B cell (primary cell): ENCODE measurements at regions not wholly inside any gene's neighbourhood (a gene's known extent, or its start where the extent isn't known, plus 50 kb on each side); places are given as distances from the start of the nearest gene placed in this dataset.

Experiments
- ATAC-seq: fragments of 200-7000 bp; cut with Tn5 transposase; one replicate; pipeline ENCODE4 v1.10.0; 2021; ENCODE audit warnings: low read depth, mild to moderate bottlenecking, moderate number of reproducible peaks, moderate library complexity
- CTCF ChIA-PET: fragments of 350-600 bp; sonication (Branson Sonifier 250); formaldehyde crosslinking; loops from one replicate; lab custom pipeline; 2021; ENCODE audit warnings: antibody characterized with exemption, inconsistent platforms; lab: Charles Lee
- POLR2A ChIA-PET: fragments of 350-600 bp; sonication (Branson Sonifier 250); formaldehyde crosslinking; loops from one replicate; lab custom pipeline; 2021; ENCODE audit warnings: antibody characterized with exemption; lab: Charles Lee
- DNase-seq: peaks from one replicate; pipeline ENCODE4 v3.0.0; 2013
- H2AFZ ChIP-seq: 2 replicates; pipeline ENCODE4 v1.6.1; 2012; ENCODE audit warnings: mild to moderate bottlenecking, low read depth, low read length; ENCODE audit not compliant: insufficient read depth, poor library complexity, severe bottlenecking
- H3K27ac ChIP-seq, 2 donors: 1 replicate in 1 of 2; 2 replicates in 1 of 2; pipeline ENCODE4 v1.5.1; 2012 to 2013; ENCODE audit warnings: low read length in 2 of 2, mild to moderate bottlenecking in 2 of 2, moderate library complexity in 1 of 2
- H3K27me3 ChIP-seq, 4 experiments: fragments of 200-600 bp in 1 of 4; sonication (generic) in 1 of 4; replicated peaks in 1 of 4; 1 replicate in 2 of 4; 2 replicates in 2 of 4; pipeline versions ENCODE4 v1.6.1 to v1.7.0; 2013 to 2016; ENCODE audit warnings: low read length in 3 of 4, mild to moderate bottlenecking in 2 of 4, mixed read lengths in 1 of 4, moderate library complexity in 1 of 4; ENCODE audit not compliant: insufficient read depth in 4 of 4, control insufficient read depth in 3 of 4; ENCODE audit errors: control extremely low read depth in 1 of 4
- H3K36me3 ChIP-seq, 2 experiments: replicated peaks in 1 of 2; 1 replicate in 1 of 2; 2 replicates in 1 of 2; pipeline versions ENCODE4 v1.6.1 to v1.7.1; 2013; ENCODE audit warnings: low read length in 1 of 2; ENCODE audit not compliant: insufficient read depth in 2 of 2, control insufficient read depth in 1 of 2; ENCODE audit errors: control extremely low read depth in 1 of 2, extremely low read depth in 1 of 2
- H3K4me1 ChIP-seq, 2 donors: fragments of 200-600 bp in 1 of 2; sonication (generic) in 1 of 2; 1 replicate in 1 of 2; 2 replicates in 1 of 2; pipeline versions ENCODE4 v1.5.1 to v1.6.1; 2013 to 2017; ENCODE audit warnings: low read length in 2 of 2; ENCODE audit not compliant: control insufficient read depth in 2 of 2, insufficient read depth in 2 of 2
- H3K4me2 ChIP-seq: replicated peaks from 2 replicates; pipeline ENCODE3; 2012; ENCODE audit warnings: mild to moderate bottlenecking, low read depth, low read length; ENCODE audit not compliant: poor library complexity, severe bottlenecking
- H3K4me3 ChIP-seq, 5 experiments: fragments of 200-600 bp in 1 of 5; sonication (generic) in 1 of 5; 1 replicate in 3 of 5; 2 replicates in 2 of 5; pipeline versions ENCODE4 v1.5.1 to v1.7.0; 2011 to 2016; ENCODE audit warnings: low read length in 4 of 5, mild to moderate bottlenecking in 4 of 5, low read depth in 2 of 5, control low read depth in 1 of 5, moderate library complexity in 1 of 5; ENCODE audit not compliant: insufficient read depth in 1 of 5; ENCODE audit errors: control extremely low read depth in 1 of 5, extremely low read depth in 1 of 5
- H3K79me2 ChIP-seq: fragments of 200-600 bp; sonication (generic); one replicate; pipeline ENCODE4 v1.6.0; 2016; ENCODE audit warnings: low read length; ENCODE audit not compliant: control insufficient read depth, insufficient read depth
- H3K9ac ChIP-seq: fragments of 200-600 bp; sonication (generic); 2 replicates; pipeline ENCODE4 v1.6.1; 2017; ENCODE audit warnings: mild to moderate bottlenecking, low read length, moderate library complexity
- H3K9me3 ChIP-seq, 3 donors: one replicate each; pipeline versions ENCODE4 v1.6.1 to v1.7.1; 2013; ENCODE audit warnings: low read length in 2 of 3; ENCODE audit not compliant: control insufficient read depth in 2 of 3, insufficient read depth in 1 of 3; ENCODE audit errors: control extremely low read depth in 1 of 3
- H4K20me1 ChIP-seq: 2 replicates; pipeline ENCODE4 v1.6.0; 2012; ENCODE audit warnings: mild to moderate bottlenecking, low read length; ENCODE audit not compliant: insufficient read depth, control insufficient read depth, poor library complexity, severe bottlenecking
- H3K27ac Mint-ChIP-seq: one replicate; pipeline ENCODE4 v1.8.0; 2021; ENCODE audit warnings: mixed read lengths
- H3K27me3 Mint-ChIP-seq: one replicate; pipeline ENCODE4 v1.8.0; 2021; ENCODE audit warnings: mixed read lengths
- H3K4me1 Mint-ChIP-seq: one replicate; pipeline ENCODE4 v1.8.0; 2021; ENCODE audit warnings: mixed read lengths
- H3K4me3 Mint-ChIP-seq: one replicate; pipeline ENCODE4 v1.8.0; 2021; ENCODE audit warnings: mixed read lengths
- H3K9me3 Mint-ChIP-seq: one replicate; pipeline ENCODE4 v1.8.0; 2022; ENCODE audit warnings: mixed read lengths; ENCODE audit not compliant: insufficient read depth
- EZH2 ChIP-seq: IDR thresholded peaks from 2 replicates; pipeline ENCODE4 v1.6.1; 2012; ENCODE audit warnings: borderline replicate concordance, low read depth, mild to moderate bottlenecking, moderate library complexity, low read length; ENCODE audit not compliant: insufficient read depth, poor library complexity, severe bottlenecking
- WGBS: methylation state at CpG from one replicate; pipeline ENCODE4 v1.1.5; 2013; ENCODE audit warnings: missing lambda C conversion rate; ENCODE audit not compliant: insufficient coverage; 5-methylcytosine and 5-hydroxymethylcytosine counted together
- intact Hi-C: fragments of 100-400 bp; cut with micrococcal nuclease; formaldehyde crosslinking; loops from one replicate; pipeline ENCODE4 v1.10.0; 2022
- TF ChIP-seq, protein P1 (sequence below): fragments of 200-600 bp; IDR thresholded peaks from one replicate; pipeline ENCODE4 v1.8.0; 2022; ENCODE audit warnings: antibody characterized with exemption, mild to moderate bottlenecking

DNA sequence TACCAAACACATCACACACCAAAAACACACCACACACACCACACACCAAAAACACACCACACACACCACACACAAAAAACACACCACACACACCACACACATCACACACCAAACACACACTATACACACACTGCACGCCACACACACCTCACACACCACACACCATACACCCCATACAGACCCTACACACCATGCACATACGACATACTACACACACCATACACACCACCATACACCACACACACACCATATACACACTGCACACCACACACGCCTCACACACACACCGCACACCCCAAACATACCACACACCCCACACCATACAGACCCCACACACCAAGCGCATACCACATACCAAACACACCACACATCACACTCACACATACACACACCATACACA is 226.9 kb upstream of the PKN2 start:
- Mint-ChIP-seq H3K4me3 (no peak overlapping the region), H3K4me1 (peaks cover 2% of the 10 kb centered on the region), H3K9me3 (no peaks in the 10 kb centered on the region), H3K27ac (no peak overlapping the region), H3K27me3 (peaks cover 33% of the 10 kb centered on the region)
- no peak overlapping the region for H2AFZ ChIP-seq
- no peak for DNase-seq
- POLR2A ChIA-PET, result no interaction called here
- peaks cover 0 to 6% (median 4%) of the 10 kb centered on the region in 4 experiments for H3K27me3 ChIP-seq
- H3K4me3 ChIP-seq, result no peak overlapping the region
- H3K27ac ChIP-seq, result no peak overlapping the region
- ATAC-seq, result no peak
- 99% methylated on average over 5 of the region's 5 CpGs for WGBS
- H3K9ac ChIP-seq, result no peak overlapping the region
- TF ChIP-seq EZH2, result no peak
- TF ChIP-seq, protein P1, sequence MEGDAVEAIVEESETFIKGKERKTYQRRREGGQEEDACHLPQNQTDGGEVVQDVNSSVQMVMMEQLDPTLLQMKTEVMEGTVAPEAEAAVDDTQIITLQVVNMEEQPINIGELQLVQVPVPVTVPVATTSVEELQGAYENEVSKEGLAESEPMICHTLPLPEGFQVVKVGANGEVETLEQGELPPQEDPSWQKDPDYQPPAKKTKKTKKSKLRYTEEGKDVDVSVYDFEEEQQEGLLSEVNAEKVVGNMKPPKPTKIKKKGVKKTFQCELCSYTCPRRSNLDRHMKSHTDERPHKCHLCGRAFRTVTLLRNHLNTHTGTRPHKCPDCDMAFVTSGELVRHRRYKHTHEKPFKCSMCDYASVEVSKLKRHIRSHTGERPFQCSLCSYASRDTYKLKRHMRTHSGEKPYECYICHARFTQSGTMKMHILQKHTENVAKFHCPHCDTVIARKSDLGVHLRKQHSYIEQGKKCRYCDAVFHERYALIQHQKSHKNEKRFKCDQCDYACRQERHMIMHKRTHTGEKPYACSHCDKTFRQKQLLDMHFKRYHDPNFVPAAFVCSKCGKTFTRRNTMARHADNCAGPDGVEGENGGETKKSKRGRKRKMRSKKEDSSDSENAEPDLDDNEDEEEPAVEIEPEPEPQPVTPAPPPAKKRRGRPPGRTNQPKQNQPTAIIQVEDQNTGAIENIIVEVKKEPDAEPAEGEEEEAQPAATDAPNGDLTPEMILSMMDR, result no peak
- H4K20me1 ChIP-seq, result no peaks in the 10 kb centered on the region
- H3K79me2 ChIP-seq, result no peaks in the 10 kb centered on the region
- H3K4me2 ChIP-seq, result no peak overlapping the region
- CTCF ChIA-PET, result no interaction called here
- H3K36me3 ChIP-seq, result no peaks in the 10 kb centered on the region
- H3K4me1 ChIP-seq, result no peaks in the 10 kb centered on the region
- H3K9me3 ChIP-seq, result no peaks in the 10 kb centered on the region
- intact Hi-C loops, result no loop called here

DNA sequence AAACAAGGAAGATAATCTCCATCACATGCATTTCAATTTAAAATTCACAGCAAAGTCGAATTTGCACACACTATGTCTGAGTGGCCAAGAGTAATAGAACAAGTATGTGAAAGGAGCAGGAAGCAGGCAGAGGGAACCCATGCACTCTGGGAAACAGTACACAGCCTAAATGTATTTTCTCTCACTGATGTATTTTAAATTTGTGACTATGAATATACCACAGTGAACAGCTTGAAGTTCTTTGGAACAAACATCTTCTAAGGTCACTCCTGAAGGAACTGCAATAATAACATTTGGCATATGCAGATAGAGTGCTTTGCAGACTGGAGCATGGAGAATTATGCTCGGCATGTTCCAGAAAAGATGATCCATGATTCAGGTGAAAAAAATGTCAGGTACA is 223.1 kb upstream of the PKN2 start:
- Mint-ChIP-seq H3K4me3 (no peak overlapping the region), H3K9me3 (no peaks in the 10 kb centered on the region), H3K27me3 (peaks cover 35% of the 10 kb centered on the region), H3K27ac (no peak overlapping the region), H3K4me1 (peaks cover 2% of the 10 kb centered on the region)
- WGBS, result 100% methylated on average over 1 of the region's 2 CpGs
- H3K4me2 ChIP-seq, result no peak overlapping the region
- H3K9me3 ChIP-seq, result no peaks in the 10 kb centered on the region
- ATAC-seq (no peak), DNase-seq (no peak)
- H3K9ac ChIP-seq, result no peak overlapping the region
- no peaks in the 10 kb centered on the region for H3K79me2 ChIP-seq
- no peaks in the 10 kb centered on the region for H3K36me3 ChIP-seq
- H3K4me1 ChIP-seq, result no peaks in the 10 kb centered on the region
- H4K20me1 ChIP-seq, result no peaks in the 10 kb centered on the region
- H2AFZ ChIP-seq, result no peak overlapping the region
- H3K4me3 ChIP-seq, result no peak overlapping the region
- ChIA-PET CTCF (interaction anchor here (0.9 kb wide), 1 partner anchor 280 kb away, joined by 3 read pairs; no protein-coding TSS in a partner anchor), POLR2A (no interaction called here)
- H3K27me3 ChIP-seq, result peaks cover 0 to 12% (median 10%) of the 10 kb centered on the region in 4 experiments
- H3K27ac ChIP-seq, result no peak overlapping the region
- intact Hi-C loops, result no loop called here
- TF ChIP-seq, protein P1, result no peak
- TF ChIP-seq EZH2, result no peak
